Activated T-cell treated with anti-CD3 and anti-CD28 coated beads, Interleukin-2, amount 50 U/mL, for 72 hours (primary cell): ENCODE measurements at regions not wholly inside any gene's neighbourhood (a gene's known extent, or its start where the extent isn't known, plus 50 kb on each side); places are given as distances from the start of the nearest gene placed in this dataset.
A peak's percentile ranks its signal among the peaks of the same experiment; 100 is the strongest.

Source experiments
- ATAC-seq, 2 donors: fragments of 150-1000 bp; cut with Tn5 transposase; replicated peaks in 1 of 2; 2 replicates each; pipeline ENCODE4 v1.10.0; 2021; ENCODE audit warnings: moderate library complexity in 2 of 2, mild to moderate bottlenecking in 1 of 2
- DNase-seq, 2 donors: peaks; one replicate each; pipeline ENCODE4 v3.0.0; 2021 to 2022; ENCODE audit warnings: mixed read lengths in 1 of 2
- H3K27ac Mint-ChIP-seq: one replicate; pipeline ENCODE4 v1.8.0; 2022; ENCODE audit warnings: mild to moderate bottlenecking, moderate library complexity, mixed read lengths
- H3K27me3 Mint-ChIP-seq: one replicate; pipeline ENCODE4 v1.8.0; 2022; ENCODE audit warnings: low read depth, mixed read lengths
- H3K36me3 Mint-ChIP-seq, 2 donors: one replicate each; pipeline ENCODE4 v1.8.0; 2022; ENCODE audit warnings: mixed read lengths in 2 of 2, mild to moderate bottlenecking in 1 of 2; ENCODE audit not compliant: insufficient read depth in 2 of 2
- H3K4me1 Mint-ChIP-seq: one replicate; pipeline ENCODE4 v1.8.0; 2022; ENCODE audit warnings: low read depth, mixed read lengths
- H3K4me3 Mint-ChIP-seq, 2 donors: one replicate each; pipeline ENCODE4 v1.8.0; 2022; ENCODE audit warnings: mild to moderate bottlenecking in 2 of 2, mixed read lengths in 2 of 2, moderate library complexity in 2 of 2
- H3K9me3 Mint-ChIP-seq, 2 donors: one replicate each; pipeline ENCODE4 v1.8.0; 2022; ENCODE audit warnings: mixed read lengths in 2 of 2

DNA sequence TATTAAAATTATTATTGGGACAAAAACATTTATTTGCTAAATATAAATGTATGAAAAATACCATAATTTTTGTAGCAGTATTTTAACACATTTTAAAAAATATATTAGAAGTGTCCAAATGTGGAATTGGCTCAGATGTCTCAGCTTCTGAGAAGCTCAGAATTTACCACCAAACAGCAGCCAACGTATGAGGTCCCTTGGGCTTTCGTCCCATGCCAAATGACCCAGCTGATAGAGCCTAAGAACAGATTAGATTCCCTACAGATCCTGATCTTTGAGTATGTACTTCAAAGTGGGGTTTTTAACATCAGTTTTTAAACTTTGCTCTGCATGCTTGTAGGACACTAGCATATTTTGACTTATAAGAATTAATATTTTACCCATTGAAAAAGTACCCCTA is 77.3 kb upstream of the RPS23 start:
- no peak for ATAC-seq

DNA sequence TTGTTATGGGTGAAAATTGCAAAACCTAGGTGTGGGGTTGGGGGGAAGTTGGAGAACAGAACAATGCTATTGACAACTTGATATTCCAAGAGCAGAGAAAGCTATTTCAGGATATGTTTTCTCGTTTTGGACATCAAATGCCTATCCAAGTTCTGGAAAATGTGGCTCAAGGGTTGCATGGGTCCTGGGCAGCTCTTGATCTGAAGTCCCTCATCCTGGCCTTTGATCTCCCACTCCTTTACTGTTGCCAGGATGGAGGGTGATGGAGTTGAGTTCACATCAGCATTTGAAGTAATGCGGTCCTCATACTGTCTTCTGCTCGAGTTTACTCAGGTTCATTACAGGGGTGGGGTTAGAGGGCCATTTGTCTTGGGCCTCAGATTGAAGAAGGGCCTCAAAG is 76.9 kb upstream of the RPS23 start:
- ATAC-seq: no peak
- no peaks in the 10 kb centered on the region for H3K9me3 Mint-ChIP-seq
- H3K4me3 Mint-ChIP-seq: peak overlapping the region in 1 of 2 donors; percentile 5
- no peak for DNase-seq
- no peaks in the 10 kb centered on the region for H3K36me3 Mint-ChIP-seq
- H3K27ac Mint-ChIP-seq: no peak overlapping the region
- H3K4me1 Mint-ChIP-seq: peaks cover 49% of the 10 kb centered on the region
- no peaks in the 10 kb centered on the region for H3K27me3 Mint-ChIP-seq

More for the DNA sequence above, 77.3 kb upstream of the RPS23 start:
- Mint-ChIP-seq H3K27ac (no peak overlapping the region), H3K4me3 (no peak overlapping the region), H3K4me1 (peaks cover 53% of the 10 kb centered on the region), H3K9me3 (no peaks in the 10 kb centered on the region), H3K36me3 (no peaks in the 10 kb centered on the region), H3K27me3 (no peaks in the 10 kb centered on the region)
- no peak for DNase-seq

DNA sequence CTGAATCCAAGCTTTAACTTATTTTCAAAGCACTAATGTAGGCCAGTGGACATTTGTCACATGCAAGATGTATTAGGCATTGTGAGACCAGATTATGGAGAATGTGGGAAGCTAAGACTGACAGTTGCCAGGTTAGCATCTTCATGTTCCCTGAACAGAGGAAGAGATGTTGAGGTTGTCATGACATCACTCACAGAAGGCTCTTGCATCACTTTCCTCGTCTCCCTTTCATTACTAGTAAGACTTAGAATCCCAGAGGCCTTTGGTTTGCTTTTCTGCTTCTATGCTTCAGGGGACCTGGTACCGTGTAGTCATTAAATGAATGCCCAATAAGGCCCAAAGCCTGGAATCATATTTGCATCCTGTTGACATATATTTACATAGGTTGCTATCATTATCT is 76.4 kb upstream of the RPS23 start:
- no peaks in the 10 kb centered on the region for H3K36me3 Mint-ChIP-seq
- no peak overlapping the region for H3K27ac Mint-ChIP-seq
- no peaks in the 10 kb centered on the region for H3K27me3 Mint-ChIP-seq
- H3K9me3 Mint-ChIP-seq: no peaks in the 10 kb centered on the region
- peak overlapping the region in 1 of 2 donors; percentile 5 for H3K4me3 Mint-ChIP-seq
- H3K4me1 Mint-ChIP-seq: peaks cover 49% of the 10 kb centered on the region
- DNase-seq (no peak), ATAC-seq (no peak)

DNA sequence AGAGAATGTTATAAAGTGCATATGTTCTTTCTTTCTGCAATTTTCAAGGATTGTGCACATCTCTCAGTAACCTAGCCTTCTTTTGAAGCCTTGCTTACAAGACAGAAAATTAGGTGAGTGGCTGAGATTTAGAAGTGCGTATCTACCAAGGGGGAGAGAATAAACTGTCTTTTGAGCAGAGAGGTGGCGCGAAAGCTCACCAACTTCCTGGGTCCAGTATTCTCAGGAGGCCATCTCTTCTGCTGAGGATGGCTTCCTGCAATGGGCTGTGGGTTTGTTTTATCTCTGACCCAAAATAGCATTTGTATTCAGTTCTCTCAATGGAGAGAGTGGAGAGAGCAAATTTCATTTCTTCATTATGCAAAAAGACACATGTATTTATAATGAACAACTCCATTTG is 75.4 kb upstream of the RPS23 start:
- Mint-ChIP-seq H3K4me1 (peaks cover 43% of the 10 kb centered on the region), H3K4me3 (no peak overlapping the region), H3K9me3 (no peaks in the 10 kb centered on the region), H3K36me3 (no peaks in the 10 kb centered on the region), H3K27me3 (no peaks in the 10 kb centered on the region), H3K27ac (no peak overlapping the region)
- ATAC-seq: no peak
- no peak for DNase-seq

DNA sequence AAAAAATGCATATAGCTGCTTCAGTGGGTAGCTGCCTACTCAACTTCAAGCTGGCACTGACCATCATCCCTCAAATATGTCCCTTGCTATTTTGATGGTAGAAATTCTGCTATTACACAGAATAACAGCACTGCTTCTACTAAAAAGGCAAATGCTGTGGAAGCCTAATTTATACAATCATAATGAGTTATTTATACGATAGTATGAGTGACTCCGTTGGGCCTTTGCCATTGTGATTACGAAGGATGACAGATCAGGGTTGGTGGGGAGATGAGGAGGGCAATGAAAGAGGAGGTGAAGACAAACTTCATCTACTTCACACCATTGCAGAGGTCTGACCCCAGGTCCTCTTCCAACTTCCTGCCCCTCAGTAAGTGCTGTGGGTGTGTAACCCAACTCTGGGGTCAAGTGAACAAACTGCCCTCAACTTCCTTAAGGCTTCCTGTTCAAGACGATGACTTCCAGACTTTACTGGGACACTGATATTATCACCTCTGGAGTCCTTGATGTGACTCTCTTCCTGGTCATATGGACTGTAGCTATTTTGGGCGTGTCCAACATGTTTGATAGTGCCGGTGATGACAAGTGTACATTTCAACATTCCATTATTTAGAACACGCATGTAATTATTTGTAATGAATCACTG is 74.1 kb upstream of the RPS23 start:
- Mint-ChIP-seq H3K27ac (no peak overlapping the region), H3K9me3 (no peaks in the 10 kb centered on the region), H3K4me1 (peaks cover 39% of the 10 kb centered on the region), H3K27me3 (no peaks in the 10 kb centered on the region), H3K36me3 (no peaks in the 10 kb centered on the region), H3K4me3 (no peak overlapping the region)
- no peak for ATAC-seq
- no peak for DNase-seq

DNA sequence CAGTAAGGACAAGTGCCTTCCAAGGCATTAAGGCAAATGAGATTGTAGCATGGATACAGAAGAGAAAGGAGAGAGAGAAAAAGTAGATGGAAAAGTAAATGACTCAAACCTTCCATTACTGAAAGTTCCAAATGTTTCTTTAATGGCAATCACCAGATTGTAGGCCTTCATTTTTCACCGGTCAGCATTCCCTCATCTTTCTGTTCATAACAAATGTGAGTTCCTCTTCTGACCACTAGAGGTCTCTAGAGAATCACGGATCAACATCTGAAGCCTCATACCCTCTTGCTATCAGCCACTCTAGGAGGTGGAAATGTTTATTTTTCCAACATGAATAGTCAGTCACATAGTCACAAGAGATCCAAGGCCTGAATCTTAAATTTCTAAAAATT is 73.6 kb upstream of the RPS23 start:
- ATAC-seq: peak; percentile 45 to 51
- Mint-ChIP-seq H3K9me3 (no peaks in the 10 kb centered on the region), H3K27me3 (no peaks in the 10 kb centered on the region), H3K4me1 (peaks cover 35% of the 10 kb centered on the region), H3K36me3 (no peaks in the 10 kb centered on the region), H3K4me3 (no peak overlapping the region), H3K27ac (no peak overlapping the region)
- no peak for DNase-seq

DNA sequence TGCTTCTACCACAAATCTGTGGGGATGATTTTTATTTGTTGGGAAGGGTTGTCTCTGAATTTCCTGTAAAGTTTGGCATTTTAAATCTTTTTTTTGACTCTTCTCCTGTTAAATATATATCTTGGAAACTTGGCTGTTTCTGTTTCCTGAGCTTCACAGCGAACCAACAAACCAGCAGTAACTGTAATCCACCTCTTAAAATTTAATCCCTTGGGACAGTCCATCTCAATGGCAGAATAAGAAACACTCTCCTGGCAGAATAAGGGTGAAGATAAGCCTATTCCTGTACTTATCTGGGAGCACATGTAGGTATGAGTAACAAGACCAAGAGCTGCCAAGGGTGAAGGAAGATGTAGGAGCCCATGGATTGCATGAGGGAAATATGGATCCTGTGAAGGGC is 73.1 kb upstream of the RPS23 start:
- H3K4me3 Mint-ChIP-seq: no peak overlapping the region
- DNase-seq (no peak), ATAC-seq (no peak)
- H3K27me3 Mint-ChIP-seq: no peaks in the 10 kb centered on the region
- no peak overlapping the region for H3K27ac Mint-ChIP-seq
- H3K9me3 Mint-ChIP-seq: no peaks in the 10 kb centered on the region
- peaks cover 30% of the 10 kb centered on the region for H3K4me1 Mint-ChIP-seq
- no peaks in the 10 kb centered on the region for H3K36me3 Mint-ChIP-seq

DNA sequence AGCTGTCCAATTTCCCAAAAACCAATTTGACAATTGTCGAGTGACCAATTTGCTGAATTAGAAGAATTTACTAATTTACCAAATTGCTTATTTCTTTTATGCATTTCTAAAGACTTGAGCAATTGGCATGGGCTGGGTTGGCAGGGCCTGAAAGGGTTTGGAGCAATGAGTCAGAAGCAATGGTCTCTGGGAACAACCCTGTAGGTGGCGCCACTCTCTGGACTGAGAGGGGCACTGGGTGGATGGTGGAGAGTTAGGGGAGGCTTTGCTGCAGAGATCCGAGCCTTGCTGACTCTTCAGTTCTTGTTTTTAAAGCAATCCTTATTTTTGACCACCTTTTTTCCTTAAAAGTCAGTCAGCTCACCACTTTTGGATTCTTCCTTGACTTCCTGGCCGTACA is 71.5 kb upstream of the RPS23 start:
- H3K4me1 Mint-ChIP-seq: peaks cover 21% of the 10 kb centered on the region
- H3K27ac Mint-ChIP-seq: no peak overlapping the region
- peak; percentile 56 to 59 for ATAC-seq
- H3K4me3 Mint-ChIP-seq: no peak overlapping the region
- H3K36me3 Mint-ChIP-seq: no peaks in the 10 kb centered on the region
- DNase-seq: peak; percentile 54 to 55
- H3K27me3 Mint-ChIP-seq: no peaks in the 10 kb centered on the region
- H3K9me3 Mint-ChIP-seq: no peaks in the 10 kb centered on the region

DNA sequence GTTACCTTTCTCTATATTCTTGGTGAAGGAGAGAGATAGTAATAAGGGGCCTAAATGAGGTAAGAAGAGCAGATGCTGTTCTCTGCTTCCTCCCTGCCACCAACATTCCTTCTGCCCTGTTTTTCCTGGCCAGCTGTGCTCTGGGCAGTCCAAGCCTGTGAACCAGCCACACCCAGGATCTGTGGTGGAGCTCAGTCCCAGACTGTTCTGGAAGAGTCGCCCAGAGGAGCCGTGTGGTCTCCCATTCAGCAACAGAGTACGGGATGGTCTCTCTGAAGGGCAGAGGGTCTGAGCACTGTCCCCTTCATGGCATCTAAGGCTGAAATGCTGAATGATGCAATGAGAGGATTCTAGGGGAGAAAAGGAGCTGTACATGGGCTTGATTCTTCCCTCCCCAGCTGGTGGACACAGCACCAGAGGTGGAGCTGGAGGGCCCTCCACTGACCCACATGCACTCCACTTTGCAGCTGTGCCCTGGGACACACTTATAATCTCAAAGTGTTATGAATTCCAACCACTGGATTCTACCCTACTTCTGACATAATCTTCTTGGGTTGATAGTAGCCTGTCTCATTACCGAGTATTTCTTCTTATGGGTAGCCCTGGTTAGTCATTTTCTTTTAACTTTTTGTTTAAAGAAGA is 70.8 kb upstream of the RPS23 start:
- Mint-ChIP-seq H3K4me1 (peaks cover 13% of the 10 kb centered on the region), H3K27me3 (no peaks in the 10 kb centered on the region), H3K9me3 (no peaks in the 10 kb centered on the region), H3K4me3 (no peak overlapping the region), H3K36me3 (no peaks in the 10 kb centered on the region), H3K27ac (no peak overlapping the region)
- no peak for DNase-seq
- ATAC-seq: no peak

DNA sequence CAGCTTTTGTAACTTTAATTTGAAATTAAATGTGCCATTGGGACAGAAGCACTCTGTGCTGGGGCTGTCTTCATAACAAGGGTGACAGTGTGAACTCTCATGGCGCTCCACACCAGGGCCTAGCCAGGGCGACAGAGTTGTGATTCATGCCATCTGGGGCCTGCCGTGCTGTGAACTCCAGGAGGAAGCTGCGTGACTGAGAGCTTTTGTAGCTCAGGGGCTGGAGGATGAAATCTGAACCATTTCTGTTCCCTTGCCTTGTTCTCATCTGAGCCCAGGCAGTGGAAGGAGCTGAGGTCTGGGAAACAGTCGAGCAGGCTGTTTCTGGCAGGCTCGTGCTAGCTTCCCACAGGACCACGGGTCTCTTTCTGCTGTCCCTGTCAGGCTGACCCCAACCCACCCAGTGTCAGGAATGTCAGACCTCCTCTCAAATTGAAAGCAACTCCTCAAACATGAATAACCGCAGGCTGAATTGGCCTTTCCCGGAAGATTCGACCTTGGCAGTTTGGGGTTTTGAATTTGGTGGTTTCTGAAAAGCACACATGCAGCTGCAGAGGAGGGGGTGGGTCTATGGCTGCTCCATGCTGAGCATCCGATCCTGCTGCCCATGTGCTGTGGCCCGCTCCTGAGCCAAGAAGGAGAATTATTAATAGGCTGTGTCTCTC is 69.2 kb upstream of the RPS23 start:
- ATAC-seq (peak in 1 of 2 donors; percentile 25), DNase-seq (no peak)
- Mint-ChIP-seq H3K4me3 (peak overlapping the region in 1 of 2 donors; percentile 24), H3K27ac (no peak overlapping the region), H3K27me3 (no peaks in the 10 kb centered on the region), H3K36me3 (no peaks in the 10 kb centered on the region), H3K9me3 (no peaks in the 10 kb centered on the region), H3K4me1 (peaks cover 9% of the 10 kb centered on the region)

DNA sequence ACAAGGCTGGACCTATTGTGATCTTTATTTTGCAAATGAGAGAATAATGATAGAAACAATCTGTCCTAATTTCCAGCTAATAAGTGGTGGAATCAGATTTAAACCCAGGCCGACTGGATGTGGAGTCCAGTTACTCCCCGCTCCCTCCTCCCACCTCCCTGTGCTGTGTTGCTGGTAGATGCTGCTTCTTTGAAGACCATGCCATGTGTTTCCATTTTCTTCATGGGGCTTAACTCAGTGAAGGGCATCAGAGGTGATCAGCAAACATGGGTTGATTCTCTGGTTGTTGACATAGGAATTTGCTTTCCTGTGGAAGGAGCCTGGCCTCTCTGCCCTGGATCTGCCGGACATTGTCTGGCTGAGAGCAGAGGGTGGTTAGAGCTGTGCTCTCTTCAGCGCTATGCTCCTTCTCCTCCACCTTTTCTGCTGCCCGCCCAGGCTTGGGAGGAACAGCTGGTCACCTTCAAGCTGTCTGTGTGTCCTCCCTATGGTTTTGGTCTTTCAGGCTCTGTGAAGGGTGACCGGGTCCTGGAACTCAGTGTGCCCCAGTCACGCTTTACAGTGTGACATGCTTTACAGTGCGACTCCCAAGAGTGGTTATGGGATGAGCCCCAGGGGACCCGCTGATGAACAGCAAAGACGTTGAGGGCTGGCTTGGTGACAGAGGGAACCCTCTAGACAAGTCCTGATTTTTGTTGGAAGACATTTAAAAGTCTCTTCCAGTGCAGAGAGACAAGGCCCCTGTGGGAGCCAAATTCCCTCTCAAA is 68.4 kb upstream of the RPS23 start:
- Mint-ChIP-seq H3K27me3 (peaks cover 4% of the 10 kb centered on the region), H3K4me1 (peaks cover 13% of the 10 kb centered on the region), H3K9me3 (no peaks in the 10 kb centered on the region), H3K27ac (no peak overlapping the region), H3K4me3 (no peak overlapping the region), H3K36me3 (no peaks in the 10 kb centered on the region)
- ATAC-seq (no peak), DNase-seq (no peak)

DNA sequence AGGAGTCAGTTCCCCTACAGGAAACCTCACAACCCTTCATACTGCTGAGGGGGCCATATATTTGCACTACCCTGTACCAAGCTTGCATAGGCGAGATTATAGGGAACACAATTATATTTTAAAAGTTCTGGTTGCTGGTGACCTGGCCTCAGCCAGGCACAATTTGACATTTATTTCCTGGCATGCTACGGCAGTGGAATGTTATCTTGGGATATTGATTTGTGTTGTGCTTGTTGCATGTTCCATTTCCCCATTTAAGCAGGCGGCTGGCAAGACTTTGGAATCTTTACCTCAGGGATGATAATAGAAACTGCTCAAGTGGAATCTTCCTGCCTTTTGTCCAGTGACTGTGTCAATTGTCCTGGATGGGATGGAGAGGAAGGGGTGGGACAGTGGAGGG is 67.0 kb upstream of the RPS23 start:
- Mint-ChIP-seq H3K27ac (no peak overlapping the region), H3K4me3 (no peak overlapping the region), H3K27me3 (peaks cover 19% of the 10 kb centered on the region), H3K36me3 (no peaks in the 10 kb centered on the region), H3K4me1 (peaks cover 21% of the 10 kb centered on the region), H3K9me3 (no peaks in the 10 kb centered on the region)
- ATAC-seq: no peak
- DNase-seq: no peak

DNA sequence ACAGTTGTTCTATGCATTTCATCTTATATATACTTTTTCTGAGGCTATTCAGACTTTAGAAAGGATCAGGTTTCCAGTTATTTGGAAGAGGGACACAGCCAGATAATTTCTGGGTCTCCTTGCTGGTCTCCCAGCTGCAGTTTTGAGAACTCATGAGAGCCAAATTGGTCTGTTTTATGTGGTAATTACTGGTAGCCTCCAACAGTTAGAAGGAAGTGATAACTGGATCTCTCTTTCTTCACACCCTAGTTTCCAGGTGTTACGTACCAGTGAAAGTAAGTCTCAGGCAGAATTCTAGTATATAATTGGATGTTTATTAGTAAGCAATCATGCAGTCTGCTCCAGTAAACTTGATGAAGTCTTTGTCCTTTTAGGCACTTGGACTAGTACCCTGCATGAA is 63.2 kb upstream of the RPS23 start:
- peaks cover 21% of the 10 kb centered on the region for H3K27me3 Mint-ChIP-seq
- DNase-seq (no peak), ATAC-seq (no peak)
- peaks cover 12% of the 10 kb centered on the region for H3K4me1 Mint-ChIP-seq
- no peak overlapping the region for H3K4me3 Mint-ChIP-seq
- H3K36me3 Mint-ChIP-seq: no peaks in the 10 kb centered on the region
- no peaks in the 10 kb centered on the region for H3K9me3 Mint-ChIP-seq
- no peak overlapping the region for H3K27ac Mint-ChIP-seq
